A549 (cell line): ENCODE measurements at regions not wholly inside any gene's neighbourhood (a gene's known extent, or its start where the extent isn't known, plus 50 kb on each side); places are given as distances from the start of the nearest gene placed in this dataset.
A peak's percentile ranks its signal among the peaks of the same experiment; 100 is the strongest.
"Not testable (repeated sequence)": the region's sequence is repeated elsewhere in the genome, so short reads cannot be mapped to it uniquely, and the experiment has no call there.

Experiments
- ATAC-seq, 2 experiments: fragments of 200-7000 bp in 1 of 2; fragments of >200 bp in 1 of 2; cut with Nextera tagmentation in 1 of 2; cut with Tn5 transposase in 1 of 2; 3 replicates each; pipeline versions ENCODE4 v1.8.0 to v1.9.1; 2018 to 2020; ENCODE audit warnings: mild to moderate bottlenecking in 1 of 2, moderate library complexity in 1 of 2
- CTCF ChIA-PET: fragments of 300-600 bp; sonication (Branson Sonifier 250); formaldehyde crosslinking; extraction: SDS; loops from one replicate; lab custom pipeline; 2021; ENCODE audit warnings: antibody characterized with exemption, inconsistent platforms; lab: Yijun Ruan, JAX
- POLR2A ChIA-PET: fragments of 350-600 bp; formaldehyde crosslinking; extraction: SDS; loops from one replicate; lab custom pipeline; 2021; ENCODE audit warnings: antibody characterized with exemption, inconsistent platforms; lab: Yijun Ruan, JAX
- DNase-seq, 2 experiments: peaks; one replicate each; pipeline versions ENCODE4 v3.0.0 to v3.0.0-alpha.2; 2011 to 2016; ENCODE audit warnings: low read depth in 1 of 2, low spot score in 1 of 2
- FAIRE-seq: peaks from 2 replicates; lab custom pipeline; 2011; peaks lifted over from hg19 to GRCh38; lab: Jason Lieb, UNC
- H3K27ac ChIP-seq, 2 experiments: fragments of >200 bp; sonication (Bioruptor Twin); formaldehyde crosslinking; 3 replicates each; pipeline ENCODE4 v1.5.1; 2016 to 2017
- H3K4me1 ChIP-seq: fragments of >200 bp; sonication (Bioruptor Twin); formaldehyde crosslinking; 3 replicates; pipeline ENCODE4 v1.6.1; 2016
- H3K4me2 ChIP-seq: fragments of >200 bp; sonication (Bioruptor Twin); formaldehyde crosslinking; 3 replicates; pipeline ENCODE4 v1.6.1; 2016
- H3K4me3 ChIP-seq: fragments of >200 bp; sonication (Bioruptor Twin); formaldehyde crosslinking; 3 replicates; pipeline ENCODE4 v1.5.1; 2016
- H3K9me3 ChIP-seq: fragments of >200 bp; sonication (Bioruptor Twin); formaldehyde crosslinking; 3 replicates; pipeline ENCODE4 v1.6.1; 2016
- CBX8 ChIP-seq: fragments of 200-600 bp; sonication (generic); IDR thresholded peaks from 2 replicates; pipeline ENCODE4 v1.6.1; 2016
- CHD2 ChIP-seq: fragments of 150-350 bp; IDR thresholded peaks from 2 replicates; pipeline ENCODE4 v1.6.1; 2014; ENCODE audit warnings: low read length; ENCODE audit not compliant: partially characterized antibody
- EHMT2 ChIP-seq: fragments of 200-600 bp; sonication (generic); IDR thresholded peaks from 2 replicates; pipeline ENCODE4 v1.6.1; 2016; ENCODE audit warnings: antibody characterized with exemption, low read depth, mild to moderate bottlenecking, moderate library complexity
- EP300 ChIP-seq, 2 experiments: fragments of >200 bp; sonication (Bioruptor Twin); formaldehyde crosslinking; IDR thresholded peaks; 2 replicates in 1 of 2; 3 replicates in 1 of 2; pipeline ENCODE4 v1.6.1; 2016 to 2017
- FOXS1 ChIP-seq: fragments of 250-450 bp; sonication (Bioruptor Pico); IDR thresholded peaks from 2 replicates; pipeline ENCODE4 v1.5.0; 2020; ENCODE audit warnings: mild to moderate bottlenecking, moderate library complexity
- GATA3 ChIP-seq: IDR thresholded peaks from 2 replicates; pipeline ENCODE4 v1.6.1; 2012; ENCODE audit warnings: borderline replicate concordance
- HEYL ChIP-seq: fragments of 250-450 bp; sonication (Bioruptor Pico); IDR thresholded peaks from 2 replicates; pipeline ENCODE4 v1.8.0; 2021; ENCODE audit warnings: mild to moderate bottlenecking, moderate library complexity
- JUNB ChIP-seq: fragments of >200 bp; sonication (Bioruptor Twin); formaldehyde crosslinking; IDR thresholded peaks from 2 replicates; pipeline ENCODE4 v1.6.1; 2016
- KDM5A ChIP-seq: fragments of 200-600 bp; sonication (generic); IDR thresholded peaks from 2 replicates; pipeline ENCODE4 v1.6.1; 2016; ENCODE audit warnings: antibody characterized with exemption, mild to moderate bottlenecking
- MAFK ChIP-seq: fragments of 450-650 bp; IDR thresholded peaks from 2 replicates; pipeline ENCODE4 v1.6.1; 2014; ENCODE audit not compliant: partially characterized antibody
- MYC ChIP-seq: IDR thresholded peaks from 2 replicates; pipeline ENCODE4 v1.6.1; 2012; ENCODE audit warnings: mild to moderate bottlenecking, inconsistent platforms, low read length, improper control_type of control experiment, borderline replicate concordance
- NFE2L2 ChIP-seq: fragments of 150-350 bp; conservative IDR thresholded peaks from 2 replicates; pipeline ENCODE4 v1.6.1; 2014; ENCODE audit warnings: low read length
- NPAS2 ChIP-seq: fragments of 250-450 bp; sonication (Bioruptor Pico); IDR thresholded peaks from 2 replicates; pipeline ENCODE4 v1.8.0; 2022; ENCODE audit warnings: mild to moderate bottlenecking, moderate library complexity, borderline replicate concordance
- RCOR1 ChIP-seq: fragments of 150-350 bp; IDR thresholded peaks from 2 replicates; pipeline ENCODE4 v1.6.1; 2014; ENCODE audit warnings: antibody characterized with exemption, low read length, low read depth
- RFX5 ChIP-seq: fragments of 450-650 bp; IDR thresholded peaks from 2 replicates; pipeline ENCODE4 v1.7.1; 2014; ENCODE audit warnings: antibody characterized with exemption, mild to moderate bottlenecking, moderate library complexity
- SMC3 ChIP-seq: fragments of >200 bp; sonication (Bioruptor Twin); formaldehyde crosslinking; IDR thresholded peaks from 3 replicates; pipeline ENCODE4 v1.6.1; 2018; ENCODE audit warnings: inconsistent platforms
- SREBF2 ChIP-seq: fragments of 450-650 bp; IDR thresholded peaks from 2 replicates; pipeline ENCODE4 v1.6.1; 2014; ENCODE audit warnings: mild to moderate bottlenecking, moderate library complexity
- TFCP2L1 ChIP-seq: fragments of 250-450 bp; sonication (Bioruptor Pico); IDR thresholded peaks from 2 replicates; pipeline ENCODE4 v1.5.0; 2021; ENCODE audit warnings: mild to moderate bottlenecking
- ZSCAN20 ChIP-seq: fragments of 250-450 bp; sonication (Bioruptor Pico); IDR thresholded peaks from 2 replicates; pipeline ENCODE4 v1.8.0; 2022; ENCODE audit warnings: mild to moderate bottlenecking, moderate library complexity
- WGBS: methylation state at CpG from one replicate; pipeline ENCODE4 v1.1.6; 2017; ENCODE audit errors: missing lambda C conversion rate; 5-methylcytosine and 5-hydroxymethylcytosine counted together
- TF ChIP-seq, protein P1 (sequence below): fragments of 150-350 bp; IDR thresholded peaks from 2 replicates; pipeline ENCODE4 v1.6.1; 2014; ENCODE audit warnings: low read depth, mild to moderate bottlenecking, low read length
- TF ChIP-seq, protein P2 (sequence below): IDR thresholded peaks from 2 replicates; pipeline ENCODE4 v1.6.1; 2012
- TF ChIP-seq, protein P3 (sequence below): fragments of >200 bp; sonication (Bioruptor Twin); formaldehyde crosslinking; IDR thresholded peaks from 3 replicates; pipeline ENCODE4 v1.5.1; 2016
- TF ChIP-seq, protein P4 (sequence below): fragments of 250-450 bp; sonication (Bioruptor Pico); IDR thresholded peaks from 2 replicates; pipeline ENCODE4 v1.5.0; 2020; ENCODE audit warnings: low read depth, mild to moderate bottlenecking, moderate library complexity
- TF ChIP-seq, protein P5 (sequence below): IDR thresholded peaks from 2 replicates; pipeline ENCODE4 v1.6.1; 2012; ENCODE audit warnings: low read depth, borderline replicate concordance
- TF ChIP-seq, protein P6 (sequence below): fragments of >200 bp; sonication (Bioruptor Twin); formaldehyde crosslinking; IDR thresholded peaks from 2 replicates; pipeline ENCODE4 v1.6.1; 2016

DNA sequence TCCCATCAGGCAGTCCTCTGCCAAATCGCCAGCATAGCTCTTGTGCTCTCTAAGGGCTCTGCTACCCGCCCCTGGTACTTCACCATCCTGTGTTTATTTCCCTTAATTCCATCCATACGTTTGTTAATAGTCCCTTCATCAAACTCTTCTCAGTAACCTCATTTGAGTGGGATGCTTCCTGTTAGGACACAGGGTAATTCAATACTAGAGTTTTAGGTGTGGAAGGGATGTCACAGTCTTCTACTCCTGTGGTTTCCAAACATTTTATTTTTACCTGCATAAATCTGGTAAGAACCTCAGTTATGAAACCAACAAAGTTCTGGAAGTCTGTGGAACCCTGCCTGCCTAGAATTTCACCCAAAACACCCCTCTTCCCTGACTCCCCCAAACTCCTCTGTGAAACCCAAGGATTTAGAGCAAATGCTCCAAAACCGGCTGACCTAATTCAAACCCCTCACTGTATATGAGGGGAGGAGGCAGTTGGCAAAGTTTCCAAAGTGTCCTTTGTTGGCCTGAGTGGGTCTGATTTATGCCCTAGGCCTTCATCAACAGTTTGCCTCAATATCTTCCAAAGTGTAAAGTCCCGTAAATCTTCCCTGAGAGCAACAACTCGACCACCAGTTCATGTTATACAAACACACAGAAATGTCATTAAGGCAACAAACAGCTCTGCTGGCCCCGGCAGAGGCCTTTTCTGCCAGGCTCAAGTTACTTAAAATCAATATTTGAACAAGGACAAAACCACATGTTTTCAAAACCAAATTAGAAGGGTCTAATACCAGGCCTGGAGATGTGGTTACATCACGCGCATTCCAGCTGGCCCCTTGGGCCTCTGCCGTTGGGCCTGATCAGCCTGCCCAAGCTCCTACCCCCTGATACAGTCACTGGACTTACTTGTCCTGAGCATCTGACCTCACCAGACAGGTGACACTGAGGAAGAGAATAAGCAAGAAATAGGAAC, 82.4 kb upstream of the FGGY start:
- Histone ChIP-seq H3K4me1 (peaks cover 2% of the 10 kb centered on the region; the same call in 1 of the 3 replicates), H3K4me2 (no peak overlapping the region), H3K9me3 (no peaks in the 10 kb centered on the region), H3K4me3 (no peak overlapping the region), H3K27ac (0 out of 6 replicates have a peak overlapping the region, but pooled peaks of 1 of the 2 experiments have one; percentile 1)
- peak in 1 of 2 experiments; percentile 3 for DNase-seq
- no peak for TF ChIP-seq MAFK
- no peak for TF ChIP-seq EHMT2
- TF ChIP-seq EP300 (IDR thresholded peaks at IDR 0.05): no peak
- no peak for TF ChIP-seq GATA3
- no peak for TF ChIP-seq SMC3
- TF ChIP-seq JUNB: no peak
- no peak for TF ChIP-seq CHD2
- TF ChIP-seq SREBF2: no peak
- 56% methylated on average over 10 of the region's 10 CpGs for WGBS
- CTCF ChIA-PET: no interaction called here
- POLR2A ChIA-PET: no interaction called here
- ATAC-seq: no peak
- FAIRE-seq: no peak

DNA sequence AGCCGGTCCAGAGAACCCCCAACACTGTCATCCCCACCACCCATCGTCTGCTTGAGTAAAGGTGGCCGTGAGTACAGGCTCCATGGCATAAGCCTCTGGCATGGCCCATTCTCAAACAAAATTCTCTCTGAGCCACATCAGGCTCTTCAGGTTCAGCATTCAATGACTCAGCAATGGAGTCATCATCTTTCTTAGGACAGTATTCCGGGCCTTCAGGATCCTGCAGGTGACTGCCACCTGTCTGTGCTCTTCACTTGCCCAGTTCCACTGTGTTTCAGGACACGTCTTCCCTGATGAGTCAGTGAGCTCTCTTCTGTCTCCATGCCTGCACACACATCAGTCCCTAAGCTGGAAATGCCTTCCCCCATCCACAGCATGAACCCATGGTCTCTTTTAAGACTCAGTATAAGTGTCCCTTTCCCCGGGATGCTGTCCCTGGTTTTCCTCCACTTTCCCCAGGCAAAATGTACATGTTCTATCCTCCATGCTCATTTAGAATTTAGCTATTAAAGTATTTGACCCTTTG, 81.1 kb upstream of the FGGY start:
- Histone ChIP-seq H3K4me1 (peaks cover 9% of the 10 kb centered on the region; the same call in 1 of the 3 replicates), H3K27ac (no peak overlapping the region), H3K4me3 (no peak overlapping the region), H3K4me2 (no peak overlapping the region), H3K9me3 (no peaks in the 10 kb centered on the region)
- ATAC-seq: no peak
- no peak for DNase-seq
- 80% methylated on average over 6 of the region's 6 CpGs for WGBS
- CTCF ChIA-PET: no interaction called here
- no peak for FAIRE-seq
- POLR2A ChIA-PET: no interaction called here
- TF ChIP-seq NFE2L2 (no peak), CHD2 (no peak), NPAS2 (CRISPR knock-in tag) (no peak), FOXS1 (CRISPR knock-in tag) (no peak), ZSCAN20 (CRISPR knock-in tag) (no peak), RCOR1 (no peak), TFCP2L1 (CRISPR knock-in tag) (no peak), RFX5 (no peak), SMC3 (no peak), CBX8 (no peak), MAFK (no peak), KDM5A (no peak), MYC (no peak), HEYL (CRISPR knock-in tag) (no peak)
- TF ChIP-seq, protein P1, sequence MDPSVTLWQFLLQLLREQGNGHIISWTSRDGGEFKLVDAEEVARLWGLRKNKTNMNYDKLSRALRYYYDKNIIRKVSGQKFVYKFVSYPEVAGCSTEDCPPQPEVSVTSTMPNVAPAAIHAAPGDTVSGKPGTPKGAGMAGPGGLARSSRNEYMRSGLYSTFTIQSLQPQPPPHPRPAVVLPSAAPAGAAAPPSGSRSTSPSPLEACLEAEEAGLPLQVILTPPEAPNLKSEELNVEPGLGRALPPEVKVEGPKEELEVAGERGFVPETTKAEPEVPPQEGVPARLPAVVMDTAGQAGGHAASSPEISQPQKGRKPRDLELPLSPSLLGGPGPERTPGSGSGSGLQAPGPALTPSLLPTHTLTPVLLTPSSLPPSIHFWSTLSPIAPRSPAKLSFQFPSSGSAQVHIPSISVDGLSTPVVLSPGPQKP: no peak
- TF ChIP-seq, protein P2, sequence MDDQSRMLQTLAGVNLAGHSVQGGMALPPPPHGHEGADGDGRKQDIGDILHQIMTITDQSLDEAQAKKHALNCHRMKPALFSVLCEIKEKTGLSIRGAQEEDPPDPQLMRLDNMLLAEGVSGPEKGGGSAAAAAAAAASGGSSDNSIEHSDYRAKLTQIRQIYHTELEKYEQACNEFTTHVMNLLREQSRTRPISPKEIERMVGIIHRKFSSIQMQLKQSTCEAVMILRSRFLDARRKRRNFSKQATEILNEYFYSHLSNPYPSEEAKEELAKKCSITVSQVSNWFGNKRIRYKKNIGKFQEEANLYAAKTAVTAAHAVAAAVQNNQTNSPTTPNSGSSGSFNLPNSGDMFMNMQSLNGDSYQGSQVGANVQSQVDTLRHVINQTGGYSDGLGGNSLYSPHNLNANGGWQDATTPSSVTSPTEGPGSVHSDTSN: no peak
- TF ChIP-seq, protein P3, sequence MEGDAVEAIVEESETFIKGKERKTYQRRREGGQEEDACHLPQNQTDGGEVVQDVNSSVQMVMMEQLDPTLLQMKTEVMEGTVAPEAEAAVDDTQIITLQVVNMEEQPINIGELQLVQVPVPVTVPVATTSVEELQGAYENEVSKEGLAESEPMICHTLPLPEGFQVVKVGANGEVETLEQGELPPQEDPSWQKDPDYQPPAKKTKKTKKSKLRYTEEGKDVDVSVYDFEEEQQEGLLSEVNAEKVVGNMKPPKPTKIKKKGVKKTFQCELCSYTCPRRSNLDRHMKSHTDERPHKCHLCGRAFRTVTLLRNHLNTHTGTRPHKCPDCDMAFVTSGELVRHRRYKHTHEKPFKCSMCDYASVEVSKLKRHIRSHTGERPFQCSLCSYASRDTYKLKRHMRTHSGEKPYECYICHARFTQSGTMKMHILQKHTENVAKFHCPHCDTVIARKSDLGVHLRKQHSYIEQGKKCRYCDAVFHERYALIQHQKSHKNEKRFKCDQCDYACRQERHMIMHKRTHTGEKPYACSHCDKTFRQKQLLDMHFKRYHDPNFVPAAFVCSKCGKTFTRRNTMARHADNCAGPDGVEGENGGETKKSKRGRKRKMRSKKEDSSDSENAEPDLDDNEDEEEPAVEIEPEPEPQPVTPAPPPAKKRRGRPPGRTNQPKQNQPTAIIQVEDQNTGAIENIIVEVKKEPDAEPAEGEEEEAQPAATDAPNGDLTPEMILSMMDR: no peak
- TF ChIP-seq, protein P4, sequence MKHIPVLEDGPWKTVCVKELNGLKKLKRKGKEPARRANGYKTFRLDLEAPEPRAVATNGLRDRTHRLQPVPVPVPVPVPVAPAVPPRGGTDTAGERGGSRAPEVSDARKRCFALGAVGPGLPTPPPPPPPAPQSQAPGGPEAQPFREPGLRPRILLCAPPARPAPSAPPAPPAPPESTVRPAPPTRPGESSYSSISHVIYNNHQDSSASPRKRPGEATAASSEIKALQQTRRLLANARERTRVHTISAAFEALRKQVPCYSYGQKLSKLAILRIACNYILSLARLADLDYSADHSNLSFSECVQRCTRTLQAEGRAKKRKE (CRISPR knock-in tag): no peak
- TF ChIP-seq, protein P5, sequence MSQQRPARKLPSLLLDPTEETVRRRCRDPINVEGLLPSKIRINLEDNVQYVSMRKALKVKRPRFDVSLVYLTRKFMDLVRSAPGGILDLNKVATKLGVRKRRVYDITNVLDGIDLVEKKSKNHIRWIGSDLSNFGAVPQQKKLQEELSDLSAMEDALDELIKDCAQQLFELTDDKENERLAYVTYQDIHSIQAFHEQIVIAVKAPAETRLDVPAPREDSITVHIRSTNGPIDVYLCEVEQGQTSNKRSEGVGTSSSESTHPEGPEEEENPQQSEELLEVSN: no peak
- TF ChIP-seq, protein P6, sequence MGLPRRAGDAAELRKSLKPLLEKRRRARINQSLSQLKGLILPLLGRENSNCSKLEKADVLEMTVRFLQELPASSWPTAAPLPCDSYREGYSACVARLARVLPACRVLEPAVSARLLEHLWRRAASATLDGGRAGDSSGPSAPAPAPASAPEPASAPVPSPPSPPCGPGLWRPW: no peak
- TF ChIP-seq, all 56 proteins: peak for 0

DNA sequence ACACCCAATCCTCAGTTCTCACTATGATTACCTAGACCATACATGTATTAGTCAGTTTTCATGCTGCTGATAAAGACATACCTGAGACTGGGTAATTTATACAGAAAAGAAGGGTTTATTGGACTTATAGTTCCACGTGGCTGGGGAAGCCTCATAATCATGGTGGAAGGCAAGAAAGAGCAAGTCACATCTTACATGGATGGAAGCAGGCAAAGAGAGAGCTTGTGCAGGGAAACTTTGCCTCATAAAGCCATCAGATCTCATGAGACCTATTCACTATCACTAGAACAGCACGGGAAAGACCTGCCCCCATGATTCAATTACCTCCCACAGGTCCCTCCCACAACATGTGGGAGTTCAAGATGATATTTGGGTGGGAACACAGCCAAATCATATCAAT, 79.5 kb upstream of the FGGY start:
- CTCF ChIA-PET, POLR2A ChIA-PET, FAIRE-seq, H3K4me3 ChIP-seq, H3K27ac ChIP-seq, DNase-seq, H3K4me2 ChIP-seq, H3K4me1 ChIP-seq, H3K9me3 ChIP-seq, ATAC-seq: not testable (repeated sequence)
- 28% methylated on average over 2 of the region's 2 CpGs for WGBS
